CD14-positive monocyte (primary cell): ENCODE measurements at regions not wholly inside any gene's neighbourhood (a gene's known extent, or its start where the extent isn't known, plus 50 kb on each side); places are given as distances from the start of the nearest gene placed in this dataset.

Experiments
- DNase-seq, 3 donors: peaks; one replicate each; pipeline ENCODE4 v3.0.0-alpha.2; 2011 to 2022
- H2AFZ ChIP-seq: 2 replicates; pipeline ENCODE4 v1.6.0; 2012; ENCODE audit warnings: mild to moderate bottlenecking, low read depth, low read length, inconsistent platforms; ENCODE audit not compliant: insufficient read depth, poor library complexity, severe bottlenecking
- H3K27ac ChIP-seq, 2 donors: 1 replicate in 1 of 2; 2 replicates in 1 of 2; pipeline ENCODE4 v1.5.1; 2012 to 2013; ENCODE audit warnings: low read length in 2 of 2, control low read depth in 1 of 2, inconsistent platforms in 1 of 2, low read depth in 1 of 2, mild to moderate bottlenecking in 1 of 2
- H3K27me3 ChIP-seq, 2 donors: one replicate each; pipeline versions ENCODE4 v1.6.0 to v1.6.1; 2011 to 2013; ENCODE audit warnings: low read length in 2 of 2; ENCODE audit not compliant: control insufficient read depth in 2 of 2, insufficient read depth in 2 of 2
- H3K36me3 ChIP-seq, 2 donors: replicated peaks in 1 of 2; 1 replicate in 1 of 2; 2 replicates in 1 of 2; pipeline versions ENCODE4 v1.5.1 to v1.6.1; 2012 to 2013; ENCODE audit warnings: low read length in 2 of 2, control low read depth in 1 of 2, inconsistent platforms in 1 of 2, mild to moderate bottlenecking in 1 of 2; ENCODE audit not compliant: insufficient read depth in 2 of 2, control insufficient read depth in 1 of 2
- H3K4me1 ChIP-seq, 2 donors: 1 replicate in 1 of 2; 2 replicates in 1 of 2; pipeline versions ENCODE4 v1.5.1 to v1.6.1; 2012 to 2013; ENCODE audit warnings: low read length in 2 of 2, control low read depth in 1 of 2, inconsistent platforms in 1 of 2, mild to moderate bottlenecking in 1 of 2, moderate library complexity in 1 of 2; ENCODE audit not compliant: insufficient read depth in 2 of 2, control insufficient read depth in 1 of 2
- H3K4me2 ChIP-seq: replicated peaks from 2 replicates; pipeline ENCODE3; 2012; ENCODE audit warnings: low read length, moderate library complexity, mild to moderate bottlenecking; ENCODE audit not compliant: poor library complexity, severe bottlenecking; ENCODE audit errors: extremely low read depth
- H3K4me3 ChIP-seq, 3 experiments: fragments of 200-600 bp in 1 of 3; sonication (generic) in 1 of 3; replicated peaks in 1 of 3; 1 replicate in 2 of 3; 2 replicates in 1 of 3; pipeline ENCODE4 v1.5.1; 2011 to 2013; ENCODE audit warnings: low read length in 3 of 3, mild to moderate bottlenecking in 3 of 3, control low read depth in 2 of 3, low read depth in 2 of 3, inconsistent platforms in 1 of 3, moderate library complexity in 1 of 3
- H3K79me2 ChIP-seq: 2 replicates; pipeline ENCODE4 v1.6.0; 2012; ENCODE audit warnings: mild to moderate bottlenecking, control low read depth, inconsistent platforms, low read length, moderate library complexity; ENCODE audit not compliant: insufficient read depth
- H3K9ac ChIP-seq: 2 replicates; pipeline ENCODE4 v1.6.0; 2017; ENCODE audit warnings: low read length, mild to moderate bottlenecking; ENCODE audit not compliant: insufficient read depth, poor library complexity, severe bottlenecking
- H3K9me3 ChIP-seq, 2 donors: replicated peaks in 1 of 2; 1 replicate in 1 of 2; 2 replicates in 1 of 2; pipeline versions ENCODE4 v1.5.1 to v1.6.1; 2012 to 2013; ENCODE audit warnings: low read length in 2 of 2, control low read depth in 1 of 2; ENCODE audit not compliant: control insufficient read depth in 1 of 2, insufficient read depth in 1 of 2
- H4K20me1 ChIP-seq: 2 replicates; pipeline ENCODE4 v1.6.0; 2012; ENCODE audit warnings: mild to moderate bottlenecking, low read length, control low read depth, moderate library complexity; ENCODE audit not compliant: insufficient read depth
- H3K27ac Mint-ChIP-seq, 7 donors: one replicate each; pipeline ENCODE4 v1.8.0; 2020; ENCODE audit warnings: mild to moderate bottlenecking in 7 of 7, mixed read lengths in 7 of 7, moderate library complexity in 6 of 7, inconsistent platforms in 2 of 7
- H3K27me3 Mint-ChIP-seq, 3 donors: one replicate each; pipeline ENCODE4 v1.8.0; 2021 to 2022; ENCODE audit warnings: low read depth in 3 of 3, mild to moderate bottlenecking in 3 of 3, mixed read lengths in 3 of 3, moderate library complexity in 3 of 3, inconsistent platforms in 1 of 3
- H3K36me3 Mint-ChIP-seq, 2 donors: one replicate each; pipeline ENCODE4 v1.8.0; 2020; ENCODE audit warnings: mixed read lengths in 2 of 2, inconsistent platforms in 1 of 2, mild to moderate bottlenecking in 1 of 2
- H3K4me1 Mint-ChIP-seq: one replicate; pipeline ENCODE4 v1.8.0; 2020; ENCODE audit warnings: mild to moderate bottlenecking, mixed read lengths
- H3K4me3 Mint-ChIP-seq, 2 donors: one replicate each; pipeline ENCODE4 v1.8.0; 2020; ENCODE audit warnings: mild to moderate bottlenecking in 2 of 2, mixed read lengths in 2 of 2, moderate library complexity in 1 of 2
- H3K9me3 Mint-ChIP-seq, 7 donors: one replicate each; pipeline ENCODE4 v1.8.0; 2020 to 2022; ENCODE audit warnings: mixed read lengths in 7 of 7, mild to moderate bottlenecking in 6 of 7, moderate library complexity in 6 of 7, inconsistent platforms in 2 of 7
- WGBS: methylation state at CpG from one replicate; pipeline ENCODE4 v1.1.5; 2013; ENCODE audit warnings: missing lambda C conversion rate; ENCODE audit not compliant: insufficient coverage; 5-methylcytosine and 5-hydroxymethylcytosine counted together
- intact Hi-C, 2 donors: fragments of 100-400 bp; cut with micrococcal nuclease; formaldehyde crosslinking; loops; one replicate each; pipeline versions ENCODE4 v1.15.0 to v1.15.1; 2023
- TF ChIP-seq, protein P1 (sequence below): fragments of 200-600 bp; IDR thresholded peaks from one replicate; pipeline ENCODE4 v1.8.0; 2022; ENCODE audit warnings: antibody characterized with exemption, mild to moderate bottlenecking

GRCh38 chr19:27993619-27994570 is 1219.1 kb downstream of the UQCRFS1 start:
- no peak overlapping the region for H3K9ac ChIP-seq
- H3K9me3 ChIP-seq: no peaks in the 10 kb centered on the region
- intact Hi-C loops: no loop called here
- H3K27ac ChIP-seq: no peak overlapping the region
- peaks cover 0 to 1% (median 0%) of the 10 kb centered on the region in 3 donors for H3K27me3 Mint-ChIP-seq
- H3K27ac Mint-ChIP-seq: no peak overlapping the region
- H3K9me3 Mint-ChIP-seq: peaks cover 0 to 5% (median 0%) of the 10 kb centered on the region in 7 donors
- TF ChIP-seq, protein P1, sequence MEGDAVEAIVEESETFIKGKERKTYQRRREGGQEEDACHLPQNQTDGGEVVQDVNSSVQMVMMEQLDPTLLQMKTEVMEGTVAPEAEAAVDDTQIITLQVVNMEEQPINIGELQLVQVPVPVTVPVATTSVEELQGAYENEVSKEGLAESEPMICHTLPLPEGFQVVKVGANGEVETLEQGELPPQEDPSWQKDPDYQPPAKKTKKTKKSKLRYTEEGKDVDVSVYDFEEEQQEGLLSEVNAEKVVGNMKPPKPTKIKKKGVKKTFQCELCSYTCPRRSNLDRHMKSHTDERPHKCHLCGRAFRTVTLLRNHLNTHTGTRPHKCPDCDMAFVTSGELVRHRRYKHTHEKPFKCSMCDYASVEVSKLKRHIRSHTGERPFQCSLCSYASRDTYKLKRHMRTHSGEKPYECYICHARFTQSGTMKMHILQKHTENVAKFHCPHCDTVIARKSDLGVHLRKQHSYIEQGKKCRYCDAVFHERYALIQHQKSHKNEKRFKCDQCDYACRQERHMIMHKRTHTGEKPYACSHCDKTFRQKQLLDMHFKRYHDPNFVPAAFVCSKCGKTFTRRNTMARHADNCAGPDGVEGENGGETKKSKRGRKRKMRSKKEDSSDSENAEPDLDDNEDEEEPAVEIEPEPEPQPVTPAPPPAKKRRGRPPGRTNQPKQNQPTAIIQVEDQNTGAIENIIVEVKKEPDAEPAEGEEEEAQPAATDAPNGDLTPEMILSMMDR: no peak
- H4K20me1 ChIP-seq: no peaks in the 10 kb centered on the region
- no peaks in the 10 kb centered on the region for H3K36me3 Mint-ChIP-seq
- no peak overlapping the region for H3K4me3 Mint-ChIP-seq
- no peaks in the 10 kb centered on the region for H3K27me3 ChIP-seq
- H3K4me2 ChIP-seq: no peak overlapping the region
- H3K36me3 ChIP-seq: no peaks in the 10 kb centered on the region
- no peaks in the 10 kb centered on the region for H3K4me1 ChIP-seq
- no peak for DNase-seq
- WGBS: 63% methylated on average over 3 of the region's 6 CpGs
- H2AFZ ChIP-seq: no peak overlapping the region
- no peaks in the 10 kb centered on the region for H3K4me1 Mint-ChIP-seq
- no peaks in the 10 kb centered on the region for H3K79me2 ChIP-seq
- H3K4me3 ChIP-seq: no peak overlapping the region

GRCh38 chr19:27986299-27986698 is 1226.7 kb downstream of the UQCRFS1 start:
- no peak for DNase-seq
- Histone ChIP-seq H3K27ac (no peak overlapping the region), H3K9me3 (no peaks in the 10 kb centered on the region), H3K36me3 (no peaks in the 10 kb centered on the region), H4K20me1 (no peaks in the 10 kb centered on the region), H3K9ac (no peak overlapping the region), H2AFZ (no peak overlapping the region), H3K79me2 (no peaks in the 10 kb centered on the region), H3K4me2 (no peak overlapping the region), H3K4me3 (no peak overlapping the region), H3K27me3 (no peaks in the 10 kb centered on the region), H3K4me1 (no peaks in the 10 kb centered on the region)
- intact Hi-C loops: no loop called here
- WGBS: no CpG with 5 or more reads among the region's 1 CpG
- TF ChIP-seq, protein P1: no peak
- no peaks in the 10 kb centered on the region for H3K4me1 Mint-ChIP-seq
- peaks cover 0 to 1% (median 0%) of the 10 kb centered on the region in 3 donors for H3K27me3 Mint-ChIP-seq
- peaks cover 0 to 5% (median 0%) of the 10 kb centered on the region in 7 donors for H3K9me3 Mint-ChIP-seq
- H3K4me3 Mint-ChIP-seq: no peak overlapping the region
- no peaks in the 10 kb centered on the region for H3K36me3 Mint-ChIP-seq
- H3K27ac Mint-ChIP-seq: no peak overlapping the region
